ENCODE measurements at regions not wholly inside any gene's neighbourhood (a gene's known extent, or its start where the extent isn't known, plus 50 kb on each side); places are given as distances from the start of the nearest gene placed in this dataset. TPM values are rescaled to one million over a fixed set of nuclear protein-coding genes. Genes with fewer than 3 reads are reported as not detected.
A peak's percentile ranks its signal among the peaks of the same experiment; 100 is the strongest.

DNA sequence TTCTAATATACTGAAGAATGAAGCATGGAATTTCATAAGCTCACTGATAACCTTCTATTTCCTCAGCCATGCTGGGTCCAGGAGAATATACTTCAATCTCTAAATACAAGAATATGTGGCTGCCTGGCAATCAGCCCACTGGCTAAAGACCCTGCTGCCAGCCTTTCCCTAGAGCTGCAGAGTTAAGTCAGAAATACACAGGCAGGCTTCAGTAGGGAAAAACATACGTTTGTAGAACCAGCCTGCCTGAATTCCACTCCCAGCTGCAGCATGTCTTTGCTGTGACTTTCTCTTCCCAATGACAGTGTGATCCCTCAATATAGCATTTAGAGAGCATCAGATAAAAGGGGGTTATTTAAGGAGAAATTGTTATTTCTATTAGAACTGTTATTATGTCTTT, 289.1 kb downstream of the PCDH19 start:
- DNase-seq, result no peak

DNA sequence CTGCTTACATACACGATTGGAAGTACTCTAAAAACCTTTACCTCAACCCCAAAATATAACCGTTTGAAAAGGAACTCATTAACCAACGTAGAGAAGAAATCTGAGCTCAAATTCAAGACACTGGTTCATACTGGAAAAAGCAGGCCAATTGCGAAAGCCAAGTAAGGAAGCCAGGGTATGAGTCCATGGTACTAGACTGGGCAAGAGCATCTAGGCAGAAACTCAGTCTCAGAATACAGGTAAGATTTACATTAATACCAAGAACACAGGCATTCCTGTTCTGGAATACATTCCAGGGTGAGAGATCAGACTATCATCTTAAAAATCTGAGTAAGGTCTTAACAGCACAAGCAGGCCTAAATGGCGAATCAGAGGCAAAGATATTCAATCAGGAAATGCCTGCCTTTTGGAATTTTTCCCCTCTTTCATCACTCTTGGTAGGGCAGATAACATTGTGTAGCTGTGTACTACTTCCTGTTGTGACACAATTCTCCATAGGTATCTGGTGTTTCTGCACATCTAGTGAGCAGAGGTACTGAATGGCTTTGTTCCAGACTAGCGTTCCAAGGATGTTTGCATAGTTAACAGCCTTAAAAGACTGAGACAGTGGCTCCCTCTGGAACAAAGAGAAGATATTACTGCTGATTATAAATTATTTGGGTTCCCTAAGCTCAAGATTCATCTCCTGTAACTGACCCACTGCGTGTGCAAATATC, 311.3 kb downstream of the PCDH19 start:
- no peak for DNase-seq

DNA sequence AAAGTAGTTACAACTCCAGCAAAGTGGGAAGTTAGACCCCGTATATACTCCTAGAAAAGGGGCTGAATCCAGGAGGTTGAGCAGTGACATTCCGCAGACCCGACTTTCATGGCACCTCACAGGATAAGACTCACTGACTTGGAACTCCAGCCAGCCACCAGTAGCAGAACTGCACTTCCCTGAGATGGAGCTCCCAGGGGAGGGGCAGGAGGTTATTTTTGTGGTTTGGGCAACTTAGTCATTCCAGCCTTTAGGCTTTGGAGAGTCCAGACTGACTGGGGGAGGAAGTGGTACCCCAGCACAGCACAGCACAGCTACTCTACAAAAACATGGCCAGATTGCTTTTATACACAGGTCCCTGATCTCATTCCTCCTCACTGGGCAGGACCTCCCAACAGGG, 319.1 kb downstream of the PCDH19 start:
- no peak for DNase-seq

DNA sequence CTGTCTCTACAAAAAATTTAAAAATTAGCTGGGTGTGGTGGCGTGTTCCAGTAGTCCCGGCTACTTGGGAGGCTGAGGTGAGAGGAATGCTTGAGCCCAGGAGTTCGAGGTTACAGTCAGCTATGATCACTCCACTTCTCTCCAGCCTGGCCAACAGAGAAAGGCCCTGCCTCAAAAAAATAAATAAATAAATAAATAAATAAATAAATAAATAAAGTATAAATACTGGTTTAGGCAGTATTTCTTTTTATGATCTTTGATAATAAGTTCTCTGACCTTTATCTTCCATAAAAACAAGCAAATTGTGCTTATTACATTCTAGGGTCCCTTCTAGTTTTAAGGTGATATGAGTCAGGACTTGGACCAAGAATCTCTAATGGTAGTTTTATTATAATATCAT, 320.3 kb downstream of the PCDH19 start:
- no peak for DNase-seq

DNA sequence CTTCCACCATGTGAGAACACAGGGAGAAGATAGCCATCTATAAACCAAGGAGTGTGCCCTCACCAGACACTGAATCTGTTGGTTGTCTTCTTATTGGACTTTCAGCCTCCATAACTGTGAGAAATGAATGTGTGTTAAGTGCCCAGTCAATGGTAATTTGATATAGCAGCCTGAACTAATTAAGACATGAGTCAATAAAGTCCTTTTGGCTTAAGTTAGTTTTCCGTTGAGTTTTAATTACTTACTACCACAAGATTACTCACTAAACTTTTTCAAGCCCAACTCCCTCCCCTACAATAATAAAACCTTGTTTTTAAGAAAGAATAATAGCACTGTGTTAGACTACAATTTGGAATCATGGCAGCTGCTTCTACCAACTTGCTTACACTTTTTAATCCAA, 324.2 kb downstream of the PCDH19 start:
- no peak for DNase-seq

DNA sequence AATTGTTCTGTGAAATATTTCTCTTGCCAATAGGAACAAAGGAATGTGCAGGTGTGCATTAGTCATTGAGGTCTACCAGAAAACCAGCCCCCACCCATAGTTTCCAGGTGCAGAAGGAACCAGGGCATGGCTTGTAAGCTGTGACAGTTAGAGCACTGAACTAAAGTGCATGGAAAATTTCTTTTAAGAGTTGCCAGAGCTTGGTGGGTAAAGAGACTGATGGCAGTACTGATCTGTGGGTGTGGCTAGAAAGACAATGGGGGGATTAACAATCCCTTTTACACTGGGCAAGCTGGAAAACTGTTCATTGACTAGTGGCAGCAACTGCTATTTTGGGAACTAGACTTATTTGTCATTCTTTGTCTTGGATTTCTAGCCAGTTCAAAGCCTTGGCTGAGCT, 326.9 kb downstream of the PCDH19 start:
- no peak for DNase-seq

DNA sequence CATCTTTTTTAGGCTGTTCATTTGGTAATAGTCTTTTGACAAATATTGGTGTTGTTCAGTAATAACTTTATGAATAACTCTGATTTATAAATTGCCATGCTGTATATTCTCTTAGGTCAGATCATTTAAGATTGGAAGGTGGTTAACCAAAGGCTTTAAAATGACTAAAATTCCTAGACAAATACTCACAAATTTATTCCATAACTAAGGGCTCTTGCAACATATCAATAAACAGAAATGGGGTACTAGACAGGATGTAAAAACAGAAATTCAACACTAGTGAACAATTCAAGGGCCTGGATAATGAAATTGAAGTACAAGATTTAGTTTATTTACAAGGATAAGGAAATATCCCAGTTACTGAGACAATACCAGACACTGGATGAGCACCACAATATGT, 328.6 kb downstream of the PCDH19 start:
- DNase-seq, result no peak

DNA sequence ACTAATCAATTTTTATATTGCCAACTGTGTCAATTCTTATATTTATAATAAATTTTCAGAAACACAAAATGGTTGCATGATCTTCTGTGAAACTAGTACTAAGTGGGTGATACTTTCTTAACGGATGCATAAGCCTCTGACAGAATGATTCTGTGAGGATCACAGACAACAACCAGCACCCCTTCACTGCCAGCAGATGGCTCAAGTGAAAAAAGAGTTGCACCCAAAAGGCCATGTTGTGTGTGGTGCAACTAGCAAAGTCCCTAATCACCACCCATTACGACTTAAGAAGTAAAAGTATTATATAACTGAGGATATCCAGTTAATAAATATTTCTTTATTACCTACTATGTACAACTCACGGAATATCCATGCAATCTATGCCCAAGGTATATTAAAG, 334.0 kb downstream of the PCDH19 start:
- no peak for DNase-seq

DNA sequence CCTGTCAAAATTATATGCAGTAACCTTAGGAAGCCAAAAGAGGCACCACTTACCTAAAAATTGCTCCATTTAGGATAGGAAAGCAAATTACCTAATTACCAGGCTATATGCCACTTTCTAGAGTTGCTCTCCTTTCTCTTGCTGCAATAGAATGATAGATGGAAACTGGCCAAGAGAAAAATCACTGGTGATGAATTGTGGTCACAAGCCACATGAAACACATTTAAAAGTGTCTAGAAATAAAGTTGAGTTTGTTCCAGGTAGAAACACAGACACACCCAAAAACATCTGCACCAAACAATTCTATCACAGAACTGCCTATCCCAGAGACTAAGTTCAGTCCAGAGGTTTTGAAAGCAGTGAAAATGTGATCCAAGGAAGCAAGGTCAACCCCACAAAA, 337.7 kb downstream of the PCDH19 start:
- peak; percentile 59 for DNase-seq

DNA sequence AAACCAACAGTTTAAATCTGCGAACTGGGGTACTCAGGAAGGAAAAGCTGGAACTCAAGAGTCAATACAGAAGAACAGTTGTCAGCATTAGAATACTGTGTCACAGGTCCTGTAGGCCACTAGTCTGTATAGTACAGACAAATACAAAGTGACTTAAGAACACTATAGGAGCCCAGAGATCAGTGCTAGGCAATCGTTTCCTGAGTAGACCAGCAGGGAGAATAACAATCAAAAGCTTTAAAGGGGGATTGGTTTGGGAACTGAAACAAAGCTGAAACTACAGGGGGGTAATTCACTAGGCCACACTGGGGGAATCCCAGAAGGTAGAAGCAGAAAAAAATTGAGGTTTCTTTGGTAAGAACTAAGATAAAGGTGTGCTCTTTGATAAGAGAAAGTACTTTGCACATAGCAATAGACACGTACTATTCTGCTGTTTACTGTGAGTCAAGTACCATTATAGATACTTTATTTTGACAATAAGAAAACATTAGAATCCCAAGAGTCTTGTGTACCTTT, 339.7 kb downstream of the PCDH19 start:
- no peak for DNase-seq

DNA sequence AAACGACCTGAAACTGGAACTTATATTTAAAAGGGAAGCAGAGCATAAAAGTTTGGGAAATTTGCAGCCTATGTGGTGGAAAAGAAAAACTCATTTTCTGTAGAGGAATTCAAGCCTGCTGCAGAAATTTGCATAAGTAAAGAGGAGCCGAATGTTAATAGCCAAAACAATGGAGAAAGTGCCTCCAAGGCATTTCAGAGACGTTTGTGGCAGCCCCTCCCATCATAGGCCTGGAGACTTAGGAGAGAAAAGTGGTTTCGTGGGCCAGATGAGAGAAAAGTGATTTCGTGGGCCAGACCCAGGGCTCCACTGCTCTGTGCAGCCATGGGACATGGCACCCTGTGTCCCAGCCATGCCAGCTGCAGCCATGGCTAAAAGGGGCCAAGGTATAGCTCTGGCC, 361.9 kb downstream of the PCDH19 start:
- no peak for DNase-seq

Small RNA genes in the stretch of these regions (small RNA-seq; reads per million reads assigned to genes)
- gene RF00402 (ENCODE audit: low replicate concordance), result not detected

Data from skin of body (tissue), 2 donors.